ENCODE measurements at regions not wholly inside any gene's neighbourhood (a gene's known extent, or its start where the extent isn't known, plus 50 kb on each side); places are given as distances from the start of the nearest gene placed in this dataset.

- TF ChIP-seq CREB5 (CRISPR knock-in tag; IDR thresholded peaks at IDR 0.05; ENCODE audit: low read depth) = no peak
- no peak for TF ChIP-seq PATZ1 (CRISPR knock-in tag; IDR thresholded peaks at IDR 0.05; ENCODE audit: borderline replicate concordance)
- no peak for TF ChIP-seq ZNF565 (CRISPR knock-in tag; conservative IDR thresholded peaks at IDR 0.05; ENCODE audit: low read depth)
- TF ChIP-seq RARB (CRISPR knock-in tag; IDR thresholded peaks at IDR 0.05) = no peak
- no peak for TF ChIP-seq ZFP30 (CRISPR knock-in tag; IDR thresholded peaks at IDR 0.05)
Measured at GRCh38 chr16:51950118-51950780, 596.7 kb downstream of the TOX3 start.
